ENCODE measurements at regions not wholly inside any gene's neighbourhood (a gene's known extent, or its start where the extent isn't known, plus 50 kb on each side); places are given as distances from the start of the nearest gene placed in this dataset.

DNA sequence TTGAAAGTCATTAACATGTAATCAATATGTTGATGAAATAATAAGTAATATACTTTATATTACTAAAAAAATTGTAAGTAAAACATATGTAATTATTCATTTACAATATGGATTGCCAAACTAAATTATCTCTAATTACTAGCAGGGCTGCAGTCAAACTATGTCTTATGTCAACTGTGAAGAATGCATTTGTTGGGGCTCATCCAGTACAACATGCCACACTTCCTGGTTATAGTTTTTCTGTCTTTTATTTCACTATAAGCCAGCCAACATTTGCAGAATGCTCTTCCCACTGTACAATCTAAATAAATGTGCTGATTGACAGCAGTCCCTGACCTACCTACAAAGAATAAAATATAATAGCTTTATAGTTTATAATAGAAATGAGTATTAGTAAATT lies 975.4 kb upstream of the NDST4 start:
- Histone ChIP-seq H3K4me2 (no peak overlapping the region), H4K20me1 (no peaks in the 10 kb centered on the region), H3K36me3 (no peaks in the 10 kb centered on the region), H3K27ac (no peak overlapping the region), H3K4me3 (no peak overlapping the region), H3K27me3 (no peaks in the 10 kb centered on the region), H3K4me1 (no peaks in the 10 kb centered on the region), H3K9me3 (no peaks in the 10 kb centered on the region), H3K9ac (no peak overlapping the region)
- TF ChIP-seq Cebpa-rat (IDR thresholded peaks at IDR 0.05), result no peak

DNA sequence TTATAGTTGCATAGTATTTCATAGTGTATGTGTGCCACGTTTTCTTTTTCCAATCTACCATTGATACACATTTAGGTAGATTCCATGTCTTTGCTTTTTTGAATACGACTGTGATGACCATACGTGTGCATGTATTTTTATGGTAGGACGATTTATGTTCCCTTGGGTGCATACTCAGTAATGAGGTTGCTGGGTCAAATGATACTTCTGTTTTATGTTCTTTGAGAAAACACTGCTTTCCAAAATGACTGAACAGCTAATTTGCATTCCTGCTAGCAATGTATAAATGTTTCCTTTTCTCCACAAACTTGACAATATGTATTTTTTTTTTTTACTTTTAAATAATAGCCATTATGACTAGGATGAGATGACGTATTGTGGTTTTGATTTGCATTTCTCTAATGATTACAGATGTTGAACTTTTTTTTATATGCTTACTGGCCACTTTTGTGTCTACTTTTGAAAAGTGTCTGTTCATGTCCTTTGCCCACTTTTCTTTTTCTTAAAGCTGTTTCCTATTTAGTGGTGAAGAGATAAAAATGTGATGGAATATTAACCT lies 969.5 kb upstream of the NDST4 start:
- no peak for TF ChIP-seq Cebpa-rat (IDR thresholded peaks at IDR 0.05)
- Histone ChIP-seq H3K4me2 (no peak overlapping the region), H3K9me3 (no peaks in the 10 kb centered on the region), H3K4me1 (no peaks in the 10 kb centered on the region), H3K9ac (no peak overlapping the region), H3K4me3 (no peak overlapping the region), H4K20me1 (no peaks in the 10 kb centered on the region), H3K27ac (no peak overlapping the region), H3K27me3 (no peaks in the 10 kb centered on the region), H3K36me3 (no peaks in the 10 kb centered on the region)

DNA sequence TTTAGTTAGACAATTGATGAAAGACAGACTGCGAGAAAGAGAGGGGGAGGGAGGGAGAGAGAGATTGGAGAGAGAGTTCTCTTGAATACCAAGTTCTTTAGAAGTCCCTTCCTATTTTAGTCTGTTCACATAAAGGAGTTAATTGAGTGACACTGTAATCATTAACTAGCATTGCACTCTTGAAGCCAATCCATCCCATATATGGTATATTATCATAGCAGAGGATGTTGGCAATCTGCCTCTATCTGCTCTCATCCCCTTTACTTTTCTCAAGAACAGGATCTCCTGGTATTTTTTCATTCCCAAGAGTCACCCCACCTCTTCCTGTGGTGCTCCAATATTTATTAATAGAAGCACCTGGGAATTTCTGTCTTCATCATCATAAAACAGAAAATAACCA lies 959.6 kb upstream of the NDST4 start:
- H3K4me1 ChIP-seq, result no peaks in the 10 kb centered on the region
- TF ChIP-seq Cebpa-rat (IDR thresholded peaks at IDR 0.05), result no peak

DNA sequence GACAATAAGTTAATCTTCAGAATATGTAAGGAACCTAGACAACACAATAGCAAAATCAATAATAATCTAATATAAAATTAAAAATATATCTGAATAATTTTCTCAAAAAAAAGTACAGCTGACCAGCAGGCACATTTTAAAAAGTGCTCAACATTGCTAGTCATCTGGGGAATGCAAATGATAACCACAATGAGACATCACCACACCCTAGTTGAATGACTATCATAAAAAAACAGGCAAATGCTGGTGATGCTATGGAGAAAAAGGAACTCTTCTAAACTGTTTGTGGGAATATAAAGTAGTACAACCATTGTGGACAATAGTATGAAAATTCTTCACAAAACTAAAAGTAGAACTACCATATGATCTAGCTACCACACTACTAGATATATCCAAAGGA lies 956.9 kb upstream of the NDST4 start:
- TF ChIP-seq Cebpa-rat (IDR thresholded peaks at IDR 0.05), result no peak
- Histone ChIP-seq H3K36me3 (no peaks in the 10 kb centered on the region), H3K4me2 (no peak overlapping the region), H4K20me1 (no peaks in the 10 kb centered on the region), H3K9ac (no peak overlapping the region), H3K27me3 (no peaks in the 10 kb centered on the region), H3K4me1 (no peaks in the 10 kb centered on the region), H3K4me3 (no peak overlapping the region), H3K9me3 (no peaks in the 10 kb centered on the region), H3K27ac (no peak overlapping the region)

More for the DNA sequence above, 959.6 kb upstream of the NDST4 start:
- Histone ChIP-seq H3K27me3 (no peaks in the 10 kb centered on the region), H3K27ac (no peak overlapping the region), H3K9me3 (no peaks in the 10 kb centered on the region), H3K9ac (no peak overlapping the region), H3K4me2 (no peak overlapping the region), H3K4me3 (no peak overlapping the region), H3K36me3 (no peaks in the 10 kb centered on the region), H4K20me1 (no peaks in the 10 kb centered on the region)

DNA sequence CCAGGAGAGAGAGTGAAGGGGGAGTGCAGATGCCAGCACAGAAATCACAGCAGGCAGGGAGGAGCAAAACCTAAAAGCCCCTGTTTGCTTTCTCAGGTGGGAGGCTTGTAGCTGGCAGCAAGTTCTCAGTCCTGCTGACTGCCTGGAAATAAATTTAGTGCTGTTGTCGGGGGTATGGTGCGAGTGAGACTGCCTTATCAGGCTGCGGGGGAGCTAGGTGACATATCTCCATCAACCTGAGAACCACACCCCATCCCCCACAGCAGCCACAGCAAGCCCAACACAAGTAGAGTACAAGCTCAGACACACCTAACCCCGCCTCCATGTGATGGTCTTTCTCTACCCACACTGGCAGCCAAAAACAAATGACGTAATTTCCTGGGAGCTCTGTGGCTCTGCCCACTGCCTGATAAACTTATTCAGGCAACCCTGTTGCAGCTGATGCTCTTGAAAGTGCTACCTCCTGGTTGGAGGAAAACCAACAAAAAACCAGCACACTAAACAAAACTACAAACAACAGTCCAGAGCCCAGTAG lies 953.4 kb upstream of the NDST4 start:
- Histone ChIP-seq H3K9ac (no peak overlapping the region), H3K27me3 (no peaks in the 10 kb centered on the region), H3K9me3 (no peaks in the 10 kb centered on the region), H3K4me2 (no peak overlapping the region), H3K4me3 (no peak overlapping the region), H4K20me1 (no peaks in the 10 kb centered on the region), H3K27ac (no peak overlapping the region), H3K36me3 (no peaks in the 10 kb centered on the region), H3K4me1 (no peaks in the 10 kb centered on the region)
- TF ChIP-seq Cebpa-rat (IDR thresholded peaks at IDR 0.05), result no peak

DNA sequence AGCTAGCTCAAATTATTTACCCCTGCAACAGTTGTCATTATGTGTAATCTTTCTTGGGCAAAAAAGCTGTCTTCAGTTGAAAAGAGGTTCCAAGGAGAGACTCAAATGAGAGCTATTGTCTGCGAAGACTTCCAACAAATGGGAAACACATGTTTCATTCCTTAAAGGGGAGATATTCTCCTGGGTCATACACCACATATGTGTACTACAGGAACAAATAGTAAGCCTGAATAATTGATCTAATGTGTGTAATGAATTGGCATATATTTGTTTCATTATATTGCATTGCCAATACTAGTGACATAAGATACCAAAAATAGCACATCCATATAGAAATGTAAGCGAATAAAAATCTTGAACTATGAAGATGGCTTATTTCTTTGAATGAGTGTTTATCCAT lies 950.9 kb upstream of the NDST4 start:
- H3K27ac ChIP-seq, result no peak overlapping the region
- H4K20me1 ChIP-seq, result no peaks in the 10 kb centered on the region

DNA sequence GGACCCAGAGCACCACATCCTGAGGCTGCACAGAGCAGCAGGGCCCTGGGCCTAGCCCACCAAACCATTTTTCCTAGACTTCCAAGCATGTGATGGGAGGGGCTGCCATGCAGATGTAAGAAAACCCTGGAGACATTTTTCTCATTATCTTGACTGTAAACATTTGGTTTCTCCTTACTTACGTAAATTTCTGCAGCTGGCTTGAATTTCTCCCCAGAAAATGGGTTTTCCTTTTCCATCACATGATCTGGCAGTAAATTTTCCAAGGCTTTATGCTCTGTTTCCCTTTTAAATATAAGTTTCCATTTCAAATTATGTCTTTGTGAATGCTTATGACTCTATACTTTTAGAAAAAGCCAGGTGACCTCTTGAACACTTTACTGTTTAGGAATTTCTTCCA lies 945.9 kb upstream of the NDST4 start:
- no peak overlapping the region for H3K27ac ChIP-seq
- H4K20me1 ChIP-seq, result no peaks in the 10 kb centered on the region
- H3K4me1 ChIP-seq, result no peaks in the 10 kb centered on the region
- no peaks in the 10 kb centered on the region for H3K27me3 ChIP-seq
- H3K36me3 ChIP-seq, result no peaks in the 10 kb centered on the region
- no peak overlapping the region for H3K4me3 ChIP-seq
- no peak overlapping the region for H3K9ac ChIP-seq
- no peak for TF ChIP-seq Cebpa-rat (IDR thresholded peaks at IDR 0.05)
- H3K9me3 ChIP-seq, result no peaks in the 10 kb centered on the region
- no peak overlapping the region for H3K4me2 ChIP-seq

More for the DNA sequence above, 950.9 kb upstream of the NDST4 start:
- Histone ChIP-seq H3K36me3 (no peaks in the 10 kb centered on the region), H3K27me3 (no peaks in the 10 kb centered on the region), H3K4me3 (no peak overlapping the region), H3K4me2 (no peak overlapping the region), H3K4me1 (no peaks in the 10 kb centered on the region), H3K9me3 (no peaks in the 10 kb centered on the region), H3K9ac (no peak overlapping the region)
- TF ChIP-seq Cebpa-rat (IDR thresholded peaks at IDR 0.05), result no peak

DNA sequence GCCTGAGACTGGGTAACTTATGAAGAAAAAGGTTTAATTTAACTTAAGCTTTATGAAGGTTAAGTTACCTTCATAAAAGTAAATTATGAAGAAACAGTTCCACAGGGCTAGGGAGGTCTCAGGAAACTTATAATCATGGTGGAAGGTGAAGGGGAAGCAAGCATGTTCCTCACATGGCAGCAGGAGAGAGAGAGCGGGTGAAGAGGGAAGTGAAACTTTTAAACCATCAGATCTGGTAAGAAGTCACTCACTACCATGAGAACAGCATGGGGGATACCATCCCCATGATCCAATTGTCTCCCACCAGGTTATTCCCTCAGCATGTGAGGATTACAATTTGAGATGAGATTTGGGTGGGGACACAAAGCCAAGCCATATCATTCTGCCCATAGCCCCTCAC lies 944.7 kb upstream of the NDST4 start:
- H3K27me3 ChIP-seq, result no peaks in the 10 kb centered on the region

DNA sequence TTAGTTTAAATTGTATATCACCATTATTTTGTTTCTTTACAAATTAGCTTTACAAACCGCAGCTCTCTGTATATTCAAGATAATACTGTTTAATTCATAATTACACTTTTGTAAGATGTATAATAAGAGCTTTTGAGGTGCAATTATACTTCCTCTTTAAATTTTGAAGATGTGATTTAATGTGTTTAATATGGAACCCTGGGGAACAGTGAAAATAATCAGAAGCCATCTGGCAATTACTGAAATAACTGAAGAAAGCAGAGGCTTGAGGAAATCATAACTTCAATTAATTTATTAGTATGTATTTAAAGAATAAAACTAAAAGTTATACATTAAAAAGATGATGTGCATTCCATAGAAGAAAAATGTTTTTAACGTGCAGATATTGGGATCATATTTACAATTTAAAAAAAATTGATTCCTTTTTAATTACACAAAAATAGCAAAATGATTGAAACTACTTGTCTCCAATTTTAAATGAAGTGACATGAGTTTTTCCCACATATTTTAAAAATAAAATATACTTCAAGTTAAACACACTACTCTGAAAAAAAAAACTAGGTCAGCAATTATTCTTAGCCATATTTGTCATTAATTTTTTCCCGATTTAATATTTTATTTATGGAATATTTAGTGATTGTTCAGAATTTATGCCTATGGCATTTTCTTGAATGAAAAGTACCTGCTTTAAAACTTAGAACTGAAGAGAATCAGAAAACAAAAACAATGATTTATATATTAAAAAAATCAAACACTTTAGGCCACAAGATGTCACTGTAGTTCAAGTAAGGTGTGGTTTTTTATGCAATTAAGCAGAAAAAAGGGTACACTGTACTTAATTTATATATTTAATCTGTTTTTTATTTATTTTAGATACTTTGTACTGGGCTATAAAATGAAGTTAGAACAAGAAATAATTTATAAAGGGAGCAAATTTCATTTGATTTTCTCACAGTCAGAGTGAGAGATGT lies 942.7 kb upstream of the NDST4 start:
- H3K4me2 ChIP-seq, result no peak overlapping the region
- no peaks in the 10 kb centered on the region for H4K20me1 ChIP-seq
- H3K27ac ChIP-seq, result no peak overlapping the region
- H3K27me3 ChIP-seq, result no peaks in the 10 kb centered on the region
- H3K9ac ChIP-seq, result no peak overlapping the region
- TF ChIP-seq Cebpa-rat (IDR thresholded peaks at IDR 0.05), result no peak
- H3K4me3 ChIP-seq, result no peak overlapping the region
- no peaks in the 10 kb centered on the region for H3K4me1 ChIP-seq
- no peaks in the 10 kb centered on the region for H3K36me3 ChIP-seq
- no peaks in the 10 kb centered on the region for H3K9me3 ChIP-seq

More for the DNA sequence above, 944.7 kb upstream of the NDST4 start:
- no peak overlapping the region for H3K4me3 ChIP-seq
- H3K36me3 ChIP-seq, result no peaks in the 10 kb centered on the region
- H4K20me1 ChIP-seq, result no peaks in the 10 kb centered on the region
- no peaks in the 10 kb centered on the region for H3K4me1 ChIP-seq
- TF ChIP-seq Cebpa-rat (IDR thresholded peaks at IDR 0.05), result no peak
- H3K4me2 ChIP-seq, result no peak overlapping the region
- H3K9ac ChIP-seq, result no peak overlapping the region
- H3K27ac ChIP-seq, result no peak overlapping the region
- no peaks in the 10 kb centered on the region for H3K9me3 ChIP-seq

DNA sequence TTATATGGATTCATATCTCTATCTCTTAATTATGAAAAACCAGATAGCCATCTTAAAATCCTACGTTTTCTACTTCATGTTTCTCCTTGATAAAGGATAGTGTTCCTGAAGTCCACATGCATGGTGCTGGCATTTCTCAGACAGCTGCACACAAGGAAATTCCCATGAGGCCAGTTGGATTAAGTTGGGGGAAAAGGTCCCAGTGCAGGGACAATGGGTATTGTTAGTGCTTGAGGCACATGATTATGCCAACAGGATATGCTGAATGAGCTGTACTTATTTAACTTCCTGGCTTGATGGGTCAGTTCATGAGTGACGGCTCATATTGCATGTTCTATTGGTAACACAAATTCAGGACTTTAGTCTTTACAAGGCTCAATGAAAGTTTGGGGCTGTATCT lies 913.9 kb upstream of the NDST4 start:
- H3K4me3 ChIP-seq, result no peak overlapping the region
- H4K20me1 ChIP-seq, result no peaks in the 10 kb centered on the region
- no peak overlapping the region for H3K4me2 ChIP-seq
- no peak for TF ChIP-seq Cebpa-rat (IDR thresholded peaks at IDR 0.05)
- H3K9me3 ChIP-seq, result no peaks in the 10 kb centered on the region
- no peaks in the 10 kb centered on the region for H3K27me3 ChIP-seq
- H3K9ac ChIP-seq, result no peak overlapping the region
- H3K36me3 ChIP-seq, result no peaks in the 10 kb centered on the region
- H3K4me1 ChIP-seq, result no peaks in the 10 kb centered on the region
- H3K27ac ChIP-seq, result no peak overlapping the region

All from BLaER1 (cell line).